KOPT-K1 (cell line): ENCODE measurements at regions not wholly inside any gene's neighbourhood (a gene's known extent, or its start where the extent isn't known, plus 50 kb on each side); places are given as distances from the start of the nearest gene placed in this dataset.

ENCODE experiments used
- H3K27ac ChIP-seq: fragments of 200-600 bp; sonication (generic); 2 replicates; pipeline ENCODE4 v1.5.1; 2016; ENCODE audit warnings: antibody characterized with exemption, mild to moderate bottlenecking, low read depth, low read length; ENCODE audit not compliant: poor library complexity, severe bottlenecking
- H3K36me3 ChIP-seq: fragments of 200-600 bp; sonication (generic); 2 replicates; pipeline ENCODE4 v1.5.1; 2017; ENCODE audit warnings: antibody characterized with exemption, mild to moderate bottlenecking, low read length, moderate library complexity; ENCODE audit not compliant: insufficient read depth
- H3K9me3 ChIP-seq: fragments of 200-600 bp; sonication (generic); 2 replicates; pipeline ENCODE4 v1.5.1; 2017; ENCODE audit warnings: antibody characterized with exemption, low read length, mild to moderate bottlenecking; ENCODE audit not compliant: insufficient read depth, poor library complexity, severe bottlenecking

GRCh38 chr10:78449554-78449953, 415.9 kb downstream of the RPS24 start:
- H3K36me3 ChIP-seq = no peaks in the 10 kb centered on the region
- H3K27ac ChIP-seq = no peak overlapping the region
- no peaks in the 10 kb centered on the region for H3K9me3 ChIP-seq

GRCh38 chr10:78450239-78450638, 416.6 kb downstream of the RPS24 start:
- Histone ChIP-seq H3K9me3 (no peaks in the 10 kb centered on the region), H3K36me3 (no peaks in the 10 kb centered on the region), H3K27ac (no peak overlapping the region)

- no peaks in the 10 kb centered on the region for H3K36me3 ChIP-seq
- no peak overlapping the region for H3K27ac ChIP-seq
- H3K9me3 ChIP-seq = no peaks in the 10 kb centered on the region
Observed at GRCh38 chr10:78450807-78451485, 417.3 kb downstream of the RPS24 start.

GRCh38 chr10:78451592-78451991, 417.9 kb downstream of the RPS24 start:
- Histone ChIP-seq H3K27ac (no peak overlapping the region), H3K36me3 (no peaks in the 10 kb centered on the region), H3K9me3 (no peaks in the 10 kb centered on the region)

- H3K36me3 ChIP-seq = no peaks in the 10 kb centered on the region
- H3K27ac ChIP-seq = no peak overlapping the region
- H3K9me3 ChIP-seq = no peaks in the 10 kb centered on the region
Observed at GRCh38 chr10:78454123-78454645, 420.5 kb downstream of the RPS24 start.

GRCh38 chr10:78455236-78455635, 421.6 kb downstream of the RPS24 start:
- no peaks in the 10 kb centered on the region for H3K9me3 ChIP-seq
- no peak overlapping the region for H3K27ac ChIP-seq
- H3K36me3 ChIP-seq = no peaks in the 10 kb centered on the region

GRCh38 chr10:78455811-78456210, 422.1 kb downstream of the RPS24 start:
- Histone ChIP-seq H3K36me3 (no peaks in the 10 kb centered on the region), H3K27ac (no peak overlapping the region), H3K9me3 (no peaks in the 10 kb centered on the region)

- Histone ChIP-seq H3K36me3 (no peaks in the 10 kb centered on the region), H3K9me3 (no peaks in the 10 kb centered on the region), H3K27ac (no peak overlapping the region)
Observed at GRCh38 chr10:78456649-78457400, 423.2 kb downstream of the RPS24 start.

GRCh38 chr10:78457804-78458482, 424.3 kb downstream of the RPS24 start:
- Histone ChIP-seq H3K27ac (no peak overlapping the region), H3K9me3 (no peaks in the 10 kb centered on the region), H3K36me3 (no peaks in the 10 kb centered on the region)

GRCh38 chr10:78458983-78459638, 425.4 kb downstream of the RPS24 start:
- Histone ChIP-seq H3K9me3 (no peaks in the 10 kb centered on the region), H3K36me3 (no peaks in the 10 kb centered on the region), H3K27ac (no peak overlapping the region)

GRCh38 chr10:78459639-78460037, 426.0 kb downstream of the RPS24 start:
- no peak overlapping the region for H3K27ac ChIP-seq
- no peaks in the 10 kb centered on the region for H3K9me3 ChIP-seq
- no peaks in the 10 kb centered on the region for H3K36me3 ChIP-seq

GRCh38 chr10:78460204-78460603, 426.5 kb downstream of the RPS24 start:
- H3K36me3 ChIP-seq = no peaks in the 10 kb centered on the region
- H3K27ac ChIP-seq = no peak overlapping the region
- no peaks in the 10 kb centered on the region for H3K9me3 ChIP-seq

GRCh38 chr10:78461333-78461732, 427.7 kb downstream of the RPS24 start:
- Histone ChIP-seq H3K9me3 (no peaks in the 10 kb centered on the region), H3K27ac (no peak overlapping the region), H3K36me3 (no peaks in the 10 kb centered on the region)

GRCh38 chr10:78462176-78462575, 428.5 kb downstream of the RPS24 start:
- Histone ChIP-seq H3K27ac (no peak overlapping the region), H3K9me3 (no peaks in the 10 kb centered on the region), H3K36me3 (no peaks in the 10 kb centered on the region)

- Histone ChIP-seq H3K9me3 (no peaks in the 10 kb centered on the region), H3K36me3 (no peaks in the 10 kb centered on the region), H3K27ac (no peak overlapping the region)
Observed at GRCh38 chr10:78462726-78463228, 429.1 kb downstream of the RPS24 start.
